IMR-90 (cell line): ENCODE measurements at regions not wholly inside any gene's neighbourhood (a gene's known extent, or its start where the extent isn't known, plus 50 kb on each side); places are given as distances from the start of the nearest gene placed in this dataset.
A peak's percentile ranks its signal among the peaks of the same experiment; 100 is the strongest.

Experiments
- ATAC-seq: fragments of 200-7000 bp; cut with Tn5 transposase; 2 replicates; pipeline ENCODE4 v1.9.1; 2020; ENCODE audit warnings: low read depth, mild to moderate bottlenecking, moderate library complexity
- BruUV-seq: library from RNA; stranded (reverse); fragments of 400-500 nt; replicated peaks from 2 replicates; lab custom pipeline; 2021; lab: Mats Ljungman, UMichigan
- CTCF ChIA-PET: fragments of 300-600 bp; formaldehyde crosslinking; extraction: SDS; loops from one replicate; lab custom pipeline; 2021; ENCODE audit warnings: antibody characterized with exemption; lab: Yijun Ruan, JAX
- POLR2A ChIA-PET: fragments of 300-600 bp; sonication (Branson Sonifier 250); formaldehyde crosslinking; loops from one replicate; lab custom pipeline; 2022; ENCODE audit warnings: antibody characterized with exemption; ENCODE audit not compliant: unreplicated experiment; lab: Charles Lee
- DNase-seq: peaks from one replicate; pipeline ENCODE4 v3.0.0; 2013
- H2AFZ ChIP-seq: replicated peaks from 2 replicates; pipeline ENCODE3; 2013; ENCODE audit warnings: low read length, mild to moderate bottlenecking; ENCODE audit not compliant: poor library complexity
- H2AK5ac ChIP-seq: 2 replicates; pipeline ENCODE4 v1.6.1; 2013; ENCODE audit warnings: low read depth, low read length, inconsistent platforms
- H2AK9ac ChIP-seq: replicated peaks from 2 replicates; pipeline ENCODE3; 2013; ENCODE audit warnings: mild to moderate bottlenecking, low read depth, low read length, moderate library complexity; ENCODE audit not compliant: poor library complexity
- H2BK120ac ChIP-seq: 2 replicates; pipeline ENCODE4 v1.6.1; 2013; ENCODE audit warnings: low read depth, low read length, inconsistent platforms
- H2BK15ac ChIP-seq: 3 replicates; pipeline ENCODE4 v1.6.1; 2013; ENCODE audit warnings: low read depth, low read length, inconsistent platforms
- H2BK20ac ChIP-seq: 2 replicates; pipeline ENCODE4 v1.6.1; 2013; ENCODE audit warnings: low read depth, mild to moderate bottlenecking, inconsistent platforms, low read length, moderate library complexity
- H2BK5ac ChIP-seq: 2 replicates; pipeline ENCODE4 v1.6.1; 2013; ENCODE audit warnings: mild to moderate bottlenecking, low read depth, low read length, inconsistent platforms; ENCODE audit not compliant: poor library complexity, severe bottlenecking
- H3K14ac ChIP-seq: replicated peaks from 2 replicates; pipeline ENCODE4 v1.6.1; 2013; ENCODE audit warnings: low read depth, low read length, inconsistent platforms
- H3K18ac ChIP-seq: 2 replicates; pipeline ENCODE4 v1.6.1; 2013; ENCODE audit warnings: low read depth, low read length, control low read depth
- H3K23ac ChIP-seq: 2 replicates; pipeline ENCODE4 v1.6.1; 2013; ENCODE audit warnings: low read depth, low read length, inconsistent platforms
- H3K27ac ChIP-seq: 2 replicates; pipeline ENCODE4 v1.5.1; 2013; ENCODE audit warnings: mild to moderate bottlenecking, control low read depth, low read length; ENCODE audit not compliant: insufficient read depth
- H3K27me3 ChIP-seq: 2 replicates; pipeline ENCODE4 v1.6.1; 2013; ENCODE audit warnings: low read length; ENCODE audit not compliant: control insufficient read depth, insufficient read depth
- H3K36me3 ChIP-seq: 2 replicates; pipeline ENCODE4 v1.6.1; 2013; ENCODE audit warnings: low read length, mixed read lengths; ENCODE audit not compliant: control insufficient read depth, insufficient read depth
- H3K4ac ChIP-seq: 2 replicates; pipeline ENCODE4 v1.6.1; 2013; ENCODE audit warnings: low read depth, low read length, inconsistent platforms
- H3K4me1 ChIP-seq: 2 replicates; pipeline ENCODE4 v1.6.1; 2013; ENCODE audit warnings: low read length, mixed read lengths; ENCODE audit not compliant: control insufficient read depth, insufficient read depth
- H3K4me2 ChIP-seq: 2 replicates; pipeline ENCODE4 v1.6.1; 2013; ENCODE audit warnings: low read depth, mild to moderate bottlenecking, control low read depth, low read length, moderate library complexity
- H3K4me3 ChIP-seq: 2 replicates; pipeline ENCODE4 v1.5.1; 2013; ENCODE audit warnings: low read depth, mild to moderate bottlenecking, control low read depth, low read length, moderate library complexity; ENCODE audit not compliant: insufficient read depth
- H3K56ac ChIP-seq: 2 replicates; pipeline ENCODE4 v1.6.1; 2013; ENCODE audit warnings: low read length, inconsistent platforms; ENCODE audit not compliant: insufficient read depth; ENCODE audit errors: extremely low read depth
- H3K79me1 ChIP-seq, 2 experiments: 2 replicates each; pipeline ENCODE4 v1.6.1; 2013; ENCODE audit warnings: low read length in 2 of 2, inconsistent platforms in 1 of 2, low read depth in 1 of 2
- H3K9ac ChIP-seq: 2 replicates; pipeline ENCODE4 v1.6.1; 2013; ENCODE audit warnings: low read depth, low read length, control low read depth
- H3K9me1 ChIP-seq: 2 replicates; pipeline ENCODE4 v1.6.1; 2013; ENCODE audit warnings: low read length, inconsistent platforms; ENCODE audit not compliant: insufficient read depth
- H3K9me3 ChIP-seq: 2 replicates; pipeline ENCODE4 v1.6.1; 2013; ENCODE audit warnings: low read length; ENCODE audit not compliant: control insufficient read depth, insufficient read depth
- H4K20me1 ChIP-seq: 2 replicates; pipeline ENCODE4 v1.6.1; 2013; ENCODE audit warnings: low read length, inconsistent platforms; ENCODE audit not compliant: insufficient read depth
- H4K5ac ChIP-seq: 2 replicates; pipeline ENCODE4 v1.6.1; 2013; ENCODE audit warnings: mild to moderate bottlenecking, low read depth, low read length, control low read depth
- H4K8ac ChIP-seq, 2 experiments: 2 replicates each; pipeline ENCODE4 v1.6.1; 2013; ENCODE audit warnings: low read depth in 2 of 2, low read length in 2 of 2, control low read depth in 1 of 2, inconsistent platforms in 1 of 2
- H4K91ac ChIP-seq: 2 replicates; pipeline ENCODE4 v1.6.1; 2013; ENCODE audit warnings: low read depth, low read length, inconsistent platforms; ENCODE audit not compliant: insufficient read depth
- MAFK ChIP-seq: IDR thresholded peaks from 2 replicates; pipeline ENCODE4 v1.6.1; 2012; ENCODE audit warnings: low read depth, low read length, improper control_type of control experiment
- dilution Hi-C: fragments of 300-500 bp; cut with HindIII; formaldehyde crosslinking; loops from one replicate; pipeline ENCODE4 v1.14.3; 2018; ENCODE audit warnings: low sequenced_read_pairs; ENCODE audit not compliant: unreplicated experiment
- in situ Hi-C: fragments of 300-500 bp; cut with MboI; formaldehyde crosslinking; loops from 3 replicates; pipeline ENCODE4 v1.14.3; 2019; ENCODE audit warnings: low sequenced_read_pairs, inconsistent platforms, mixed read lengths
- intact Hi-C: fragments of 100-400 bp; cut with micrococcal nuclease; formaldehyde crosslinking; loops from 2 replicates; pipeline ENCODE4 v1.10.0; 2022

DNA sequence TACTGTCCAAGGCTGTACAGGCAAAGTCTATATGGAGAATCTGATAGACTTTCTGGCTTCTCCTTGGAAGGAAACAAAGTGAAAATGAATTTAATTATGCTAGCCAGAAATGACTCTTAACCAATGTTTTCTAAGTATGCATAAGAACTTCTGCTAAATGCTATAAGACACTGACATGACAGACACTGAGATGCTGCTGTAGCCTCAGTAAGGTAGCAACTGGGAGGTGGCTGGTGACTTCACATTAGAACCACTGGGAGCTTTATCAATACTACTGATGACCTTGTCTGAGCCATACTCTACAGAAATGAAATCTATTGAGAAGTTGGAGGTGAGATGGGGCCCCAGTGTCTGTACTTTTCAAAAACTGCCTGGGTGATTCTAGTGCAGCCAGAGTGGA, 188.6 kb downstream of the ZNF365 start:
- dilution Hi-C loops (no loop called here), intact Hi-C loops (no loop called here), in situ Hi-C loops (no loop called here)
- Histone ChIP-seq H3K56ac (no peak overlapping the region), H4K20me1 (no peaks in the 10 kb centered on the region), H4K91ac (peak overlapping the region; percentile 79), H3K27me3 (peaks cover 3% of the 10 kb centered on the region; the same call in 1 of the 2 replicates), H3K4me3 (no peak overlapping the region), H2BK5ac (peak overlapping the region; percentile 86), H3K14ac (peak overlapping the region; percentile 43; the same call in 1 of the 2 replicates), H2BK120ac (peak overlapping the region; percentile 87), H3K79me1 (no peaks in the 10 kb centered on the region), H3K9me1 (peaks cover 8% of the 10 kb centered on the region; the same call in 1 of the 2 replicates), H3K9me3 (no peaks in the 10 kb centered on the region), H4K8ac (no peak overlapping the region; a peak in 1 of 4 replicates), H2AK9ac (no peak overlapping the region), H3K9ac (no peak overlapping the region), H2AFZ (no peak overlapping the region), H3K4me2 (no peak overlapping the region), H3K36me3 (no peaks in the 10 kb centered on the region), H3K18ac (peak overlapping the region; percentile 84; the same call in 1 of the 2 replicates), H2BK15ac (peak overlapping the region; percentile 72; the same call in 2 of the 3 replicates), H3K27ac (no peak overlapping the region), H4K5ac (peak overlapping the region; percentile 62; the same call in 1 of the 2 replicates), H3K4ac (peak overlapping the region; percentile 79), H3K23ac (no peak overlapping the region), H3K4me1 (peaks cover 18% of the 10 kb centered on the region), H2BK20ac (peak overlapping the region; percentile 83), H2AK5ac (peak overlapping the region; percentile 81)
- ATAC-seq: no peak
- ChIA-PET POLR2A (no interaction called here), CTCF (interaction anchor here (0.6 to 1.4 kb wide), 4 partner anchors 30 to 326 kb away, joined by 3 read pairs; no protein-coding TSS in a partner anchor)
- no peak for TF ChIP-seq MAFK
- no TSS peak for BruUV-seq
- no peak for DNase-seq
